22Rv1 (cell line): ENCODE measurements at regions not wholly inside any gene's neighbourhood (a gene's known extent, or its start where the extent isn't known, plus 50 kb on each side); places are given as distances from the start of the nearest gene placed in this dataset.

ENCODE experiments used
- H3K27ac ChIP-seq: fragments of 450-650 bp; 2 replicates; pipeline ENCODE4 v1.5.1; 2017
- ZFX ChIP-seq: fragments of 450-650 bp; IDR thresholded peaks from 2 replicates; pipeline ENCODE4 v1.6.1; 2017; ENCODE audit warnings: antibody characterized with exemption, borderline replicate concordance
- TF ChIP-seq, protein P1 (sequence below): fragments of 450-650 bp; IDR thresholded peaks from 2 replicates; pipeline ENCODE4 v1.5.1; 2017; ENCODE audit warnings: mild to moderate bottlenecking

DNA sequence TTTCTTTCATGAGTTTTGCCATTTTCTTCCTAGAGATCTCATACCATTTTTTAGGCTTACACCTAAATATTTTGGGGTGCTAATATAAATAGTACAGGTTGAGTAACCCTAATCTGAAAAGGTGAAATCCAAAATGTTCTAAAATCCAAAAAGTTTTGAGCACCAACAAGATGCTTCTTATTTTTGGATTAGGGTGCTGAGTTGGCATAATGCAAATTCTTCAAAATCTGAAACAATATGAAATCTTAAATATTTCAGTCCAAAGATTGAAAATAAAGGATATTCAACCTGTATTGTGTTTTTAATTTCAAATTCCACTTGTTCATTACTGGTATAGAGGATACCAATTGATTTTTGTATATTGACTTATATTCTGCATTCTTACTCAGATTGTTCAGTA is 51.1 kb upstream of the KCNK2 start:
- no peak overlapping the region for H3K27ac ChIP-seq
- TF ChIP-seq, protein P1, sequence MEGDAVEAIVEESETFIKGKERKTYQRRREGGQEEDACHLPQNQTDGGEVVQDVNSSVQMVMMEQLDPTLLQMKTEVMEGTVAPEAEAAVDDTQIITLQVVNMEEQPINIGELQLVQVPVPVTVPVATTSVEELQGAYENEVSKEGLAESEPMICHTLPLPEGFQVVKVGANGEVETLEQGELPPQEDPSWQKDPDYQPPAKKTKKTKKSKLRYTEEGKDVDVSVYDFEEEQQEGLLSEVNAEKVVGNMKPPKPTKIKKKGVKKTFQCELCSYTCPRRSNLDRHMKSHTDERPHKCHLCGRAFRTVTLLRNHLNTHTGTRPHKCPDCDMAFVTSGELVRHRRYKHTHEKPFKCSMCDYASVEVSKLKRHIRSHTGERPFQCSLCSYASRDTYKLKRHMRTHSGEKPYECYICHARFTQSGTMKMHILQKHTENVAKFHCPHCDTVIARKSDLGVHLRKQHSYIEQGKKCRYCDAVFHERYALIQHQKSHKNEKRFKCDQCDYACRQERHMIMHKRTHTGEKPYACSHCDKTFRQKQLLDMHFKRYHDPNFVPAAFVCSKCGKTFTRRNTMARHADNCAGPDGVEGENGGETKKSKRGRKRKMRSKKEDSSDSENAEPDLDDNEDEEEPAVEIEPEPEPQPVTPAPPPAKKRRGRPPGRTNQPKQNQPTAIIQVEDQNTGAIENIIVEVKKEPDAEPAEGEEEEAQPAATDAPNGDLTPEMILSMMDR, result no peak
- TF ChIP-seq ZFX, result no peak
